Progenitor cell of endocrine pancreas (in vitro differentiated cells): ENCODE measurements at regions not wholly inside any gene's neighbourhood (a gene's known extent, or its start where the extent isn't known, plus 50 kb on each side); places are given as distances from the start of the nearest gene placed in this dataset.
"Not testable (repeated sequence)": the region's sequence is repeated elsewhere in the genome, so short reads cannot be mapped to it uniquely, and the experiment has no call there.

Source experiments
- DNase-seq: peaks from one replicate; pipeline ENCODE4 v3.0.0; 2021; ENCODE audit warnings: low spot score; ENCODE audit not compliant: unreplicated experiment
- H3K27ac Mint-ChIP-seq: 2 replicates; pipeline ENCODE4 v1.8.0; 2021; ENCODE audit warnings: mild to moderate bottlenecking, moderate library complexity, mixed read lengths
- H3K27me3 Mint-ChIP-seq: 2 replicates; pipeline ENCODE4 v1.8.0; 2021; ENCODE audit warnings: mixed read lengths
- H3K36me3 Mint-ChIP-seq: 2 replicates; pipeline ENCODE4 v1.8.0; 2022; ENCODE audit warnings: mixed read lengths; ENCODE audit not compliant: insufficient read depth
- H3K4me1 Mint-ChIP-seq: 2 replicates; pipeline ENCODE4 v1.8.0; 2021; ENCODE audit warnings: low read depth, mixed read lengths
- H3K4me3 Mint-ChIP-seq: 2 replicates; pipeline ENCODE4 v1.8.0; 2021; ENCODE audit warnings: low read depth, mild to moderate bottlenecking, moderate library complexity, mixed read lengths
- H3K9me3 Mint-ChIP-seq: 2 replicates; pipeline ENCODE4 v1.8.0; 2021; ENCODE audit warnings: low read depth, mixed read lengths
- TF ChIP-seq, protein P1 (sequence below): fragments of 200-600 bp; sonication (generic); IDR thresholded peaks from one replicate; pipeline ENCODE4 v1.5.0; 2021; ENCODE audit warnings: antibody characterized with exemption, mild to moderate bottlenecking; ENCODE audit not compliant: unreplicated experiment

DNA sequence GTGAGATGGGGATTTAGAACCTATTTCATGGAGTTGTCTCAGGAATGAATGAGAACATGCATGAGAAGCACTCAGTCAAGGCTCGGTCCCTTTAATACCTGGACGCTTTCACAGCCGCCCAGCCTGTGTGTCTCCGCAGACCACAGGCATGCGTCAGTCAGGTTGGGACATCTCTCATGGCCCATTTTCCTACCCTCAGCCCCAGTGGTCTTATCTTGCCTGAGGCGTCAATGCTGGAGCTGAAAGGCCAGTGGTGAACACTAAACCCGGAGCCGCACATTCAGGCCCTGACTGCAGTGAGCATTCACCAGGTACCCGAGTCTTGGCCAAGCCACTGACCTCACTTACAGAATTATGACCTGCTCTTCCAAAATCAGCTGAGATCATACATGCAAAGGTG lies 263.2 kb upstream of the RAB4A start:
- Mint-ChIP-seq H3K27me3 (no peaks in the 10 kb centered on the region), H3K27ac (no peak overlapping the region)

GRCh38 chr1:229008347-229008746 lies 262.6 kb upstream of the RAB4A start:
- H3K4me3 Mint-ChIP-seq, H3K36me3 Mint-ChIP-seq, H3K9me3 Mint-ChIP-seq, H3K27me3 Mint-ChIP-seq, H3K4me1 Mint-ChIP-seq, DNase-seq, H3K27ac Mint-ChIP-seq: not testable (repeated sequence)

More for the DNA sequence above, 263.2 kb upstream of the RAB4A start:
- TF ChIP-seq, protein P1, sequence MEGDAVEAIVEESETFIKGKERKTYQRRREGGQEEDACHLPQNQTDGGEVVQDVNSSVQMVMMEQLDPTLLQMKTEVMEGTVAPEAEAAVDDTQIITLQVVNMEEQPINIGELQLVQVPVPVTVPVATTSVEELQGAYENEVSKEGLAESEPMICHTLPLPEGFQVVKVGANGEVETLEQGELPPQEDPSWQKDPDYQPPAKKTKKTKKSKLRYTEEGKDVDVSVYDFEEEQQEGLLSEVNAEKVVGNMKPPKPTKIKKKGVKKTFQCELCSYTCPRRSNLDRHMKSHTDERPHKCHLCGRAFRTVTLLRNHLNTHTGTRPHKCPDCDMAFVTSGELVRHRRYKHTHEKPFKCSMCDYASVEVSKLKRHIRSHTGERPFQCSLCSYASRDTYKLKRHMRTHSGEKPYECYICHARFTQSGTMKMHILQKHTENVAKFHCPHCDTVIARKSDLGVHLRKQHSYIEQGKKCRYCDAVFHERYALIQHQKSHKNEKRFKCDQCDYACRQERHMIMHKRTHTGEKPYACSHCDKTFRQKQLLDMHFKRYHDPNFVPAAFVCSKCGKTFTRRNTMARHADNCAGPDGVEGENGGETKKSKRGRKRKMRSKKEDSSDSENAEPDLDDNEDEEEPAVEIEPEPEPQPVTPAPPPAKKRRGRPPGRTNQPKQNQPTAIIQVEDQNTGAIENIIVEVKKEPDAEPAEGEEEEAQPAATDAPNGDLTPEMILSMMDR = no peak
- H3K9me3 Mint-ChIP-seq = no peaks in the 10 kb centered on the region
- DNase-seq = no peak
- H3K36me3 Mint-ChIP-seq = no peaks in the 10 kb centered on the region
- no peak overlapping the region for H3K4me3 Mint-ChIP-seq
- H3K4me1 Mint-ChIP-seq = peaks cover 10% of the 10 kb centered on the region

- no peaks in the 10 kb centered on the region for H3K36me3 Mint-ChIP-seq
- no peak for DNase-seq
- H3K4me3 Mint-ChIP-seq = no peak overlapping the region
- TF ChIP-seq, protein P1 = no peak
- H3K27ac Mint-ChIP-seq = no peak overlapping the region
- no peaks in the 10 kb centered on the region for H3K9me3 Mint-ChIP-seq
- H3K4me1 Mint-ChIP-seq = peaks cover 2% of the 10 kb centered on the region
- H3K27me3 Mint-ChIP-seq = no peaks in the 10 kb centered on the region
Observed at GRCh38 chr1:229011022-229011421, 259.9 kb upstream of the RAB4A start.

DNA sequence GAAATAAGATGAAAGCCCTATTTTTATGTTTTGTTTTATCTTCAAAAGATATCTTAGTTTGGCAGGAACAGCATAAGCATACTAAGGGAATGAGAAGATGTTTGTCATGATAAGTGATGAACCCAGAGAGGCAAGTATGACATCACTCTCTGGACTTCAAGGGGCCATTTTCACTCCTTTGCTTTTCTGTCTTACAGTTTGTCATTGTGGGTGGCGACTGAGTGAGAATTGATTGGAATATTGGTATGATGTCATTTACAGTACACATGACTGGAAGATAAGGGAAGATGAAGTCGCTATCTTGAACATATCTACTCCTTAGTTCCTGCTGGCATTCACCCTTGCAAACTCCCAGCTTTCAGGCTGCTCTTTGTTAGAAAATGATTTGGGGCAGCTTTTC lies 258.1 kb upstream of the RAB4A start:
- Mint-ChIP-seq H3K27ac (no peak overlapping the region), H3K4me1 (peaks cover 2% of the 10 kb centered on the region), H3K36me3 (no peaks in the 10 kb centered on the region)

DNA sequence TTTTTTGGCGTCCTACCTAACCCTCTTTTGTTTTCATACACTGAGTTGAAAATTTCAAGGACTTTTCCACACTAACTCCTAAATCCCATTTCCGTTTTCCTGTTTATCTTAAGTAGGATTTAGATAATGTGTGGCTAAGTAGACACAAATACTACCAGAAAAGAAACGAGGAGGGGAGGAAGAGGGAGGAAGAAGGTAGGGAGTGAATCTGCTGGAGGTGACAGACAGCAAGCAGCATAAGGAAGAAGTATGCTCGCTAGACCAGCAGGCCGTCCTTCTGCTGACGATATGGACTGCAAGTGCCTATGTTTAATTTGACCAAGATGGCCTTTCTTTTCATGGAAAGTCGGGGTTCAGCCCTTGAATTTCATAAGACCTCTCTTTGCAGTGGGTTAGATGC lies 256.9 kb upstream of the RAB4A start:
- peaks cover 2% of the 10 kb centered on the region for H3K4me1 Mint-ChIP-seq
- peaks cover 4% of the 10 kb centered on the region for H3K27me3 Mint-ChIP-seq
- H3K4me3 Mint-ChIP-seq = no peak overlapping the region
- H3K9me3 Mint-ChIP-seq = no peaks in the 10 kb centered on the region
- H3K27ac Mint-ChIP-seq = no peak overlapping the region
- DNase-seq = no peak
- TF ChIP-seq, protein P1 = no peak
- H3K36me3 Mint-ChIP-seq = no peaks in the 10 kb centered on the region

More for the DNA sequence above, 258.1 kb upstream of the RAB4A start:
- TF ChIP-seq, protein P1 = no peak
- peaks cover 4% of the 10 kb centered on the region for H3K27me3 Mint-ChIP-seq
- no peaks in the 10 kb centered on the region for H3K9me3 Mint-ChIP-seq
- DNase-seq = no peak
- no peak overlapping the region for H3K4me3 Mint-ChIP-seq

DNA sequence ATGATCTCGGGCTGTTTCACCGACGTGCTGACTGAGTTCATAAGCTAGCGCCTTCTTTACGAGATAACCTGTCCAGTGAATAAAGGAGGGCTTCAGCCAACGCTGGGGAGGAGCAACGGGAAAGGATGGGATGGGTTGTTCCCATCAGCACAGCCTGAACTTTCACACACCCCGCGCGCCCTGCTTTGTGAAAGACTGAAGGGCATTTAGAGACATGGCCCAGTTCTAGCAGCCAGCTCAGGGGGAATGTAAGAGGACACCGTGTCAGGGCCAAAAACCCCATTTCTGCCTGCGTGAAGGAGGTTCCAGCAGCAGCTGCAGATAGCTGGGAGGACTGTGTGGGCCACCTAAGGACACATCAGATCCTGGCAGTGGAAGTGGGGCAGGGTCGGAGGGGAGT lies 255.1 kb upstream of the RAB4A start:
- no peak for DNase-seq
- Mint-ChIP-seq H3K27ac (no peak overlapping the region), H3K4me1 (peaks cover 2% of the 10 kb centered on the region)

More for the DNA sequence above, 255.1 kb upstream of the RAB4A start:
- H3K4me3 Mint-ChIP-seq = no peak overlapping the region
- H3K9me3 Mint-ChIP-seq = no peaks in the 10 kb centered on the region
- H3K27me3 Mint-ChIP-seq = peaks cover 4% of the 10 kb centered on the region
- TF ChIP-seq, protein P1 = no peak
- no peaks in the 10 kb centered on the region for H3K36me3 Mint-ChIP-seq
